Stimulated activated CD4-positive, alpha-beta T cell treated with anti-CD3 and anti-CD28 coated beads, Interleukin-15, amount 100 ng/mL, for 24 hours (primary cell): ENCODE measurements at regions not wholly inside any gene's neighbourhood (a gene's known extent, or its start where the extent isn't known, plus 50 kb on each side); places are given as distances from the start of the nearest gene placed in this dataset.

Source experiments
- DNase-seq: peaks from one replicate; pipeline ENCODE4 v3.0.0-alpha.2; 2020

- DNase-seq = no peak
These were observed 444.8 kb downstream of the AEBP2 start for GRCh38 chr12:19884021-19884492.

GRCh38 chr12:19885093-19885812 is 446.0 kb downstream of the AEBP2 start:
- no peak for DNase-seq

- no peak for DNase-seq
These were observed 446.8 kb downstream of the AEBP2 start for GRCh38 chr12:19886065-19886464.

- no peak for DNase-seq
These were observed 447.4 kb downstream of the AEBP2 start for GRCh38 chr12:19886639-19887064.

- DNase-seq = no peak
These were observed 450.7 kb downstream of the AEBP2 start for GRCh38 chr12:19890024-19890423.

- no peak for DNase-seq
These were observed 452.8 kb downstream of the AEBP2 start for GRCh38 chr12:19891936-19892591.

GRCh38 chr12:19893514-19893913 is 454.2 kb downstream of the AEBP2 start:
- no peak for DNase-seq

GRCh38 chr12:19894050-19894449 is 454.8 kb downstream of the AEBP2 start:
- DNase-seq = no peak

GRCh38 chr12:19894803-19895202 is 455.5 kb downstream of the AEBP2 start:
- DNase-seq = no peak

- DNase-seq = no peak
These were observed 456.1 kb downstream of the AEBP2 start for GRCh38 chr12:19895246-19896020.

- DNase-seq = no peak
These were observed 456.7 kb downstream of the AEBP2 start for GRCh38 chr12:19896041-19896440.

- DNase-seq = no peak
These were observed 457.2 kb downstream of the AEBP2 start for GRCh38 chr12:19896534-19896933.

- no peak for DNase-seq
These were observed 458.7 kb downstream of the AEBP2 start for GRCh38 chr12:19897900-19898408.

- no peak for DNase-seq
These were observed 462.5 kb downstream of the AEBP2 start for GRCh38 chr12:19901841-19902240.

- no peak for DNase-seq
These were observed 463.5 kb upstream of the PDE3A start for GRCh38 chr12:19904819-19905218.

- no peak for DNase-seq
These were observed 459.5 kb upstream of the PDE3A start for GRCh38 chr12:19908830-19909229.

- no peak for DNase-seq
These were observed 458.9 kb upstream of the PDE3A start for GRCh38 chr12:19909418-19909817.

GRCh38 chr12:19910681-19911080 is 457.7 kb upstream of the PDE3A start:
- DNase-seq = no peak

- DNase-seq = no peak
These were observed 455.3 kb upstream of the PDE3A start for GRCh38 chr12:19912991-19913390.

GRCh38 chr12:19915392-19916195 is 452.7 kb upstream of the PDE3A start:
- DNase-seq = no peak

- no peak for DNase-seq
These were observed 452.1 kb upstream of the PDE3A start for GRCh38 chr12:19916196-19916753.

GRCh38 chr12:19916974-19917373 is 451.4 kb upstream of the PDE3A start:
- DNase-seq = no peak
